Ovary (tissue), 7 donors: ENCODE measurements at regions not wholly inside any gene's neighbourhood (a gene's known extent, or its start where the extent isn't known, plus 50 kb on each side); places are given as distances from the start of the nearest gene placed in this dataset.
"Not testable (repeated sequence)": the region's sequence is repeated elsewhere in the genome, so short reads cannot be mapped to it uniquely, and the experiment has no call there.

Experiments
- DNase-seq, 5 donors: peaks; one replicate each; pipeline ENCODE4 v3.0.0-alpha.2; 2019 to 2020
- H3K27ac ChIP-seq, 2 donors: fragments of 200-600 bp; one replicate each; pipeline versions ENCODE4 v1.5.1 to v1.8.0; 2019 to 2022
- H3K27me3 ChIP-seq: fragments of 200-600 bp; one replicate; pipeline ENCODE4 v1.8.0; 2022
- H3K36me3 ChIP-seq: fragments of 200-600 bp; sonication (generic); one replicate; pipeline ENCODE4 v1.5.1; 2019
- H3K4me1 ChIP-seq: one replicate; pipeline ENCODE4 v1.8.1; 2013; ENCODE audit warnings: mild to moderate bottlenecking, moderate library complexity; ENCODE audit not compliant: insufficient read depth
- H3K4me3 ChIP-seq: fragments of 200-600 bp; sonication (generic); one replicate; pipeline ENCODE4 v1.5.1; 2017
- H3K9me3 ChIP-seq, 2 donors: fragments of 200-600 bp in 1 of 2; sonication (generic) in 1 of 2; one replicate each; pipeline versions ENCODE4 v1.5.1 to v1.8.1; 2013 to 2019; ENCODE audit warnings: mild to moderate bottlenecking in 1 of 2, moderate library complexity in 1 of 2
- EP300 ChIP-seq: sonication (generic); formaldehyde crosslinking; IDR thresholded peaks from one replicate; pipeline ENCODE4 v1.6.1; 2017; ENCODE audit warnings: antibody characterized with exemption
- POLR2A ChIP-seq: fragments of 450-650 bp; IDR thresholded peaks from one replicate; pipeline ENCODE4 v1.6.1; 2017; ENCODE audit warnings: antibody characterized with exemption, mild to moderate bottlenecking, moderate library complexity
- WGBS, 3 donors: extraction: QIAGEN DNeasy Blood & Tissue Kit in 1 of 3; methylation state at CpG; one replicate each; pipeline versions ENCODE4 v1.1.5 to v1.1.7; 2013 to 2017; 5-methylcytosine and 5-hydroxymethylcytosine counted together
- intact Hi-C, 4 donors: fragments of 100-400 bp; cut with DNase I; formaldehyde crosslinking; loops; one replicate each; pipeline versions ENCODE4 v1.11.0 to v1.15.1; 2022 to 2023
- TF ChIP-seq, protein P1 (sequence below), 3 donors: fragments of 450-650 bp in 2 of 3; fragments of 200-600 bp in 1 of 3; IDR thresholded peaks; one replicate each; pipeline versions ENCODE4 v1.5.1 to v1.8.0; 2016 to 2022; ENCODE audit warnings: antibody characterized with exemption in 3 of 3, mild to moderate bottlenecking in 1 of 3
- donor health status: DM: no; HTN: no; CAD: no; lungs with moderate emphysema.
- donor health status: DM: no; HTN: no; CAD: no.
- donor health status: Bipolar disorder and iron deficiency.
- donor health status: DM: no; HTN: no; CAD: no.
- donor health status: DM: yes; HTN: yes; CAD: no.

DNA sequence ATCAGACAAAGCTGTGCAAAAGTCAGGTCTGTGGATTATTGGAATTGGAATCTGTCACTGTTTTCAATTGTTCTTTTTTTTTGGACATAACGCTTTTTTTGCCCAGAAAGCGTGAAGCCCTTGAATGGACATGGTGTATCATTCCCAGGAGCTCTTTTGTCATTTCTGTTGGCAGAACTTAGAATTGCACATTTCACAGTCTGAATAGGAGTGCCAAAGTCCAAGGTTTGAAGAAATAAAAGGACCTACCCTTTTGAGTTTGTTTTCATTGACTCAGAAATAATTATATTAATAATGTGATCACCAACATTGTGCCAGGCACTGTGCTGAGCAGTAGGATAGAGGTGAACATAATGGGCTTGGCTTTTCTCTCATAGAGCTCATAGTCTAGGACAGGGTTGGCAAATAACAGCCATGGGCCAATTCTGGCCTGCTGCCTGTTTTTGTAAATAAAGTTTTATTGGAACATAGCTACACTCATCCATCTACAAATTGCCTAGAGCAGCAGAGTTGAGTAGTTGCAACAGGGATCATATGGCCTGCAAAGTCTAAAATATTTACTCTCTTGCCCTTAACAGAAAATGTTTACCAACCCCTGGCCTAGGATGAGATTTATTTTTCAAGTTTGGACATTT, 62.6 kb upstream of the ATXN1 start:
- no peak for DNase-seq
- Histone ChIP-seq H3K36me3 (no peaks in the 10 kb centered on the region), H3K9me3 (no peaks in the 10 kb centered on the region), H3K4me3 (no peak overlapping the region), H3K27me3 (no peaks in the 10 kb centered on the region), H3K27ac (no peak overlapping the region), H3K4me1 (no peaks in the 10 kb centered on the region)
- TF ChIP-seq POLR2A = no peak
- TF ChIP-seq, protein P1, sequence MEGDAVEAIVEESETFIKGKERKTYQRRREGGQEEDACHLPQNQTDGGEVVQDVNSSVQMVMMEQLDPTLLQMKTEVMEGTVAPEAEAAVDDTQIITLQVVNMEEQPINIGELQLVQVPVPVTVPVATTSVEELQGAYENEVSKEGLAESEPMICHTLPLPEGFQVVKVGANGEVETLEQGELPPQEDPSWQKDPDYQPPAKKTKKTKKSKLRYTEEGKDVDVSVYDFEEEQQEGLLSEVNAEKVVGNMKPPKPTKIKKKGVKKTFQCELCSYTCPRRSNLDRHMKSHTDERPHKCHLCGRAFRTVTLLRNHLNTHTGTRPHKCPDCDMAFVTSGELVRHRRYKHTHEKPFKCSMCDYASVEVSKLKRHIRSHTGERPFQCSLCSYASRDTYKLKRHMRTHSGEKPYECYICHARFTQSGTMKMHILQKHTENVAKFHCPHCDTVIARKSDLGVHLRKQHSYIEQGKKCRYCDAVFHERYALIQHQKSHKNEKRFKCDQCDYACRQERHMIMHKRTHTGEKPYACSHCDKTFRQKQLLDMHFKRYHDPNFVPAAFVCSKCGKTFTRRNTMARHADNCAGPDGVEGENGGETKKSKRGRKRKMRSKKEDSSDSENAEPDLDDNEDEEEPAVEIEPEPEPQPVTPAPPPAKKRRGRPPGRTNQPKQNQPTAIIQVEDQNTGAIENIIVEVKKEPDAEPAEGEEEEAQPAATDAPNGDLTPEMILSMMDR (IDR thresholded peaks at IDR 0.05) = no peak
- 95 to 97% (median 96%) methylated on average over 2 of the region's 2 CpGs for WGBS, 3 donors
- intact Hi-C loops = no loop called here

- H3K27me3 ChIP-seq = no peaks in the 10 kb centered on the region
- no peaks in the 10 kb centered on the region for H3K36me3 ChIP-seq
- DNase-seq = no peak
- H3K27ac ChIP-seq = no peak overlapping the region
- WGBS, 3 donors = 77 to 82% (median 79%) methylated on average over 8 of the region's 8 CpGs
- H3K4me3 ChIP-seq = no peak overlapping the region
- no peaks in the 10 kb centered on the region for H3K9me3 ChIP-seq
- H3K4me1 ChIP-seq = no peaks in the 10 kb centered on the region
- intact Hi-C loops = no loop called here
- TF ChIP-seq EP300 (no peak), POLR2A (no peak)
- TF ChIP-seq, protein P1 (IDR thresholded peaks at IDR 0.05) = no peak
Observed at GRCh38 chr6:16822975-16823717, 61.9 kb upstream of the ATXN1 start.

- no peaks in the 10 kb centered on the region for H3K36me3 ChIP-seq
- intact Hi-C loops = no loop called here
- H3K27ac ChIP-seq = no peak overlapping the region
- H3K4me3 ChIP-seq = no peak overlapping the region
- TF ChIP-seq, protein P1 (IDR thresholded peaks at IDR 0.05) = no peak
- no peak for TF ChIP-seq EP300
- no peak for TF ChIP-seq POLR2A
- H3K4me1 ChIP-seq = no peaks in the 10 kb centered on the region
- WGBS, 3 donors = 86 to 93% (median 91%) methylated on average over 2 of the region's 2 CpGs
- no peaks in the 10 kb centered on the region for H3K9me3 ChIP-seq
- H3K27me3 ChIP-seq = no peaks in the 10 kb centered on the region
- DNase-seq = no peak
Observed at GRCh38 chr6:16822529-16822928, 61.3 kb upstream of the ATXN1 start.

DNA sequence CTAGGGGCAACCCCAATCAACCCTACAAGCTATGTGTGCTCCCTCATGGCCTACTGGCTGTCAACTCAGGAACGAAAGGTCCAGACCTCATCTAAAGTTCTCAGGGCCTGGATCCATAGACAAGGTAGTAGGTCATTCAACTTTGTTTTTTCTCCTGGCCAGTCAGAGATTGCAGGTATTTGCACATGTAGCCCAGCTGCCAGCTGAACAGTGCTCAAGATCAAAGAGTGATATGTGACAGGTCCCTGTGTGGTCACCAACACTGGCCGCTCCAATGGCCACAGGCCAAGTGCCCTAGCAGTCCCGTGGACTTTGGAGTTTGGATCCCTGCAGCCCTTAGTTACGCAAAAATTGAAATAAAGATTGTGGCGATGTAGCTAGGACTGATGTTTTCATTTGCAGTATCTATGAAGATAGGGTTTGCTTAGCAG, 60.6 kb upstream of the ATXN1 start:
- TF ChIP-seq POLR2A = no peak
- TF ChIP-seq, protein P1 (IDR thresholded peaks at IDR 0.05) = no peak
- TF ChIP-seq EP300 = no peak
- intact Hi-C loops = no loop called here
- H3K36me3 ChIP-seq = no peaks in the 10 kb centered on the region
- H3K4me3 ChIP-seq = no peak overlapping the region
- no peaks in the 10 kb centered on the region for H3K4me1 ChIP-seq
- no peaks in the 10 kb centered on the region for H3K27me3 ChIP-seq
- H3K9me3 ChIP-seq = no peaks in the 10 kb centered on the region
- no peak overlapping the region for H3K27ac ChIP-seq
- DNase-seq = no peak
- 56 to 77% (median 67%) methylated on average over 5 of the region's 5 CpGs for WGBS, 3 donors

GRCh38 chr6:16820262-16820661, 59.0 kb upstream of the ATXN1 start:
- H3K27me3 ChIP-seq, DNase-seq, H3K4me3 ChIP-seq, H3K36me3 ChIP-seq, H3K4me1 ChIP-seq, H3K27ac ChIP-seq, H3K9me3 ChIP-seq, intact Hi-C loops: not testable (repeated sequence)
- WGBS, 3 donors = 89 to 92% (median 91%) methylated on average over 3 of the region's 3 CpGs
